ENCODE measurements at regions not wholly inside any gene's neighbourhood (a gene's known extent, or its start where the extent isn't known, plus 50 kb on each side); places are given as distances from the start of the nearest gene placed in this dataset.

DNA sequence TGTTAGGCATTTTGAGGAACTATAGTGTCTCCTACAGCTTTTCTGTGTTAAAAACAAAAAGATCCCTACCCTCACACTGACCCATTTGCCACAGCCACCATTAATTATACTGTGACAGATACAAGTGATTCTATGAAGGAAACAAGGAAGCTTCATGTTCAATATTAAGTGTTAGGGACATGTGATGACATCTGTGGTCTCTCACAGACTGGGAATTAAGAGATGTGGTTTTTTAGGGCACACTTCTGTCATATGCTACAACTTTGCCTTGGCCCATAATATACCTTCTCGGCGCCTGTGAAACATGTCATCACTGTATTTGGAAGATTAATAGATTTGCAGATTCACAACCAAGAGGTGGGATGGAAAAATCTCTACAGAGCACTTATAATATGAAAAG is 102.9 kb upstream of the TCF21 start:
- TF ChIP-seq, protein P1, sequence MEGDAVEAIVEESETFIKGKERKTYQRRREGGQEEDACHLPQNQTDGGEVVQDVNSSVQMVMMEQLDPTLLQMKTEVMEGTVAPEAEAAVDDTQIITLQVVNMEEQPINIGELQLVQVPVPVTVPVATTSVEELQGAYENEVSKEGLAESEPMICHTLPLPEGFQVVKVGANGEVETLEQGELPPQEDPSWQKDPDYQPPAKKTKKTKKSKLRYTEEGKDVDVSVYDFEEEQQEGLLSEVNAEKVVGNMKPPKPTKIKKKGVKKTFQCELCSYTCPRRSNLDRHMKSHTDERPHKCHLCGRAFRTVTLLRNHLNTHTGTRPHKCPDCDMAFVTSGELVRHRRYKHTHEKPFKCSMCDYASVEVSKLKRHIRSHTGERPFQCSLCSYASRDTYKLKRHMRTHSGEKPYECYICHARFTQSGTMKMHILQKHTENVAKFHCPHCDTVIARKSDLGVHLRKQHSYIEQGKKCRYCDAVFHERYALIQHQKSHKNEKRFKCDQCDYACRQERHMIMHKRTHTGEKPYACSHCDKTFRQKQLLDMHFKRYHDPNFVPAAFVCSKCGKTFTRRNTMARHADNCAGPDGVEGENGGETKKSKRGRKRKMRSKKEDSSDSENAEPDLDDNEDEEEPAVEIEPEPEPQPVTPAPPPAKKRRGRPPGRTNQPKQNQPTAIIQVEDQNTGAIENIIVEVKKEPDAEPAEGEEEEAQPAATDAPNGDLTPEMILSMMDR (IDR thresholded peaks at IDR 0.05 in 8 of 11, conservative IDR thresholded peaks at IDR 0.05 in 3 of 11), result no peak
- no peak for TF ChIP-seq POLR2A (IDR thresholded peaks at IDR 0.05)
- no peak for TF ChIP-seq POLR2AphosphoS5 (IDR thresholded peaks at IDR 0.05)

All from spleen (tissue), 7 donors.